HCT116 (cell line): ENCODE measurements at regions not wholly inside any gene's neighbourhood (a gene's known extent, or its start where the extent isn't known, plus 50 kb on each side); places are given as distances from the start of the nearest gene placed in this dataset.

Experiments
- ATAC-seq: fragments of 200-7000 bp; cut with Tn5 transposase; 2 replicates; pipeline ENCODE4 v1.9.1; 2020; ENCODE audit warnings: mild to moderate bottlenecking, moderate library complexity
- BruUV-seq: library from RNA; stranded (reverse); fragments of 400-500 nt; replicated peaks from 2 replicates; lab custom pipeline; 2021; lab: Mats Ljungman, UMichigan
- CTCF ChIA-PET: fragments of 300-600 bp; sonication (Branson Sonifier 250); formaldehyde crosslinking; loops from one replicate; lab custom pipeline; 2021; ENCODE audit warnings: antibody characterized with exemption; lab: Charles Lee
- POLR2A ChIA-PET: fragments of 300-600, 350-600 bp; sonication (Branson Sonifier 250); formaldehyde crosslinking; loops from one replicate; lab custom pipeline; 2021; ENCODE audit warnings: antibody characterized with exemption; lab: Charles Lee
- RAD21 ChIA-PET, 2 experiments: fragments of 300-600 bp; sonication (Branson Sonifier 250); formaldehyde crosslinking; loops; one replicate each; lab custom pipeline; 2023; ENCODE audit warnings: low total read pairs in 2 of 2; ENCODE audit not compliant: uncharacterized antibody in 2 of 2, unreplicated experiment in 2 of 2, low non-redundant PET in 1 of 2; lab: Charles Lee
- DNase-seq: peaks from one replicate; pipeline ENCODE4 v3.0.0-alpha.2; 2010; ENCODE audit warnings: low read depth, low spot score
- H2AFZ ChIP-seq: fragments of 200-600 bp; shearing (Covaris generic), sonication (generic); 2 replicates; pipeline ENCODE4 v1.6.1; 2017; ENCODE audit warnings: low read depth, mixed run types, mixed read lengths, antibody characterized with exemption, low read length; ENCODE audit not compliant: poor library complexity, severe bottlenecking
- H3K27ac ChIP-seq: 2 replicates; pipeline ENCODE4 v1.5.1; 2012; ENCODE audit warnings: low read depth, low read length
- H3K27me3 ChIP-seq: fragments of 200-600 bp; sonication (generic); 2 replicates; pipeline ENCODE4 v1.6.1; 2016; ENCODE audit warnings: mixed run types, low read length, mixed read lengths; ENCODE audit not compliant: insufficient read depth
- H3K36me3 ChIP-seq, 2 experiments: fragments of 200-500 bp in 1 of 2; fragments of 200-600 bp in 1 of 2; sonication (Bioruptor generic) in 1 of 2; sonication (generic) in 1 of 2; 2 replicates each; pipeline versions ENCODE4 v1.5.1 to v1.6.1; 2014 to 2016; ENCODE audit warnings: low read length in 2 of 2, inconsistent platforms in 1 of 2, mixed read lengths in 1 of 2, mixed run types in 1 of 2; ENCODE audit not compliant: insufficient read depth in 2 of 2, control insufficient read depth in 1 of 2
- H3K4me1 ChIP-seq, 2 experiments: fragments of 200-600 bp in 1 of 2; sonication (generic) in 1 of 2; 2 replicates each; pipeline versions ENCODE4 v1.5.1 to v1.6.1; 2012 to 2017; ENCODE audit warnings: low read length in 2 of 2, inconsistent platforms in 1 of 2, mild to moderate bottlenecking in 1 of 2, mixed read lengths in 1 of 2, mixed run types in 1 of 2, moderate library complexity in 1 of 2; ENCODE audit not compliant: insufficient read depth in 2 of 2, control insufficient read depth in 1 of 2
- H3K4me2 ChIP-seq: fragments of 200-600 bp; sonication (generic); 2 replicates; pipeline ENCODE4 v1.6.1; 2017; ENCODE audit warnings: mixed run types, low read length, mixed read lengths
- H3K4me3 ChIP-seq, 2 experiments: fragments of 200-600 bp in 1 of 2; sonication (generic) in 1 of 2; replicated peaks in 1 of 2; 2 replicates each; pipeline ENCODE4 v1.5.1; 2011 to 2016; ENCODE audit warnings: low read length in 2 of 2, control low read depth in 1 of 2, low read depth in 1 of 2, mild to moderate bottlenecking in 1 of 2, mixed read lengths in 1 of 2, mixed run types in 1 of 2
- H3K79me2 ChIP-seq: fragments of 200-600 bp; sonication (generic); 2 replicates; pipeline ENCODE4 v1.6.1; 2017; ENCODE audit warnings: mild to moderate bottlenecking, mixed run types, low read length, moderate library complexity, mixed read lengths; ENCODE audit not compliant: insufficient read depth
- H3K9ac ChIP-seq: fragments of 200-600 bp; sonication (generic); 2 replicates; pipeline ENCODE4 v1.6.1; 2016; ENCODE audit warnings: low read length, mixed read lengths
- H3K9me2 ChIP-seq: fragments of 200-600 bp; sonication (generic), shearing (Covaris generic); 2 replicates; pipeline ENCODE4 v1.6.1; 2017; ENCODE audit warnings: mixed run types, mild to moderate bottlenecking, moderate library complexity; ENCODE audit not compliant: insufficient read depth
- H3K9me3 ChIP-seq, 2 experiments: fragments of 200-500 bp in 1 of 2; fragments of 200-600 bp in 1 of 2; sonication (Bioruptor generic) in 1 of 2; sonication (generic) in 1 of 2; 2 replicates each; pipeline ENCODE4 v1.6.1; 2014 to 2017; ENCODE audit warnings: low read length in 2 of 2, mixed read lengths in 2 of 2, inconsistent platforms in 1 of 2, low read depth in 1 of 2, mild to moderate bottlenecking in 1 of 2, mixed run types in 1 of 2, moderate library complexity in 1 of 2; ENCODE audit not compliant: control insufficient read depth in 1 of 2, insufficient read depth in 1 of 2
- H4K20me1 ChIP-seq: fragments of 200-600 bp; sonication (generic), shearing (Covaris generic); 2 replicates; pipeline ENCODE4 v1.6.1; 2017; ENCODE audit warnings: mixed run types, mild to moderate bottlenecking, moderate library complexity; ENCODE audit not compliant: insufficient read depth
- CBX3 ChIP-seq: IDR thresholded peaks from 2 replicates; pipeline ENCODE4 v1.6.1; 2012; ENCODE audit warnings: low read depth
- CTCF ChIP-seq, 3 experiments: fragments of 200-600 bp in 1 of 3; sonication (generic) in 1 of 3; IDR thresholded peaks in 2 of 3; conservative IDR thresholded peaks in 1 of 3; 2 replicates each; pipeline ENCODE4 v1.5.1; 2012 to 2017; ENCODE audit warnings: low read depth in 2 of 3, low read length in 2 of 3, antibody characterized with exemption in 1 of 3, borderline replicate concordance in 1 of 3, control low read depth in 1 of 3, mild to moderate bottlenecking in 1 of 3, mixed read lengths in 1 of 3, mixed run types in 1 of 3, moderate library complexity in 1 of 3; ENCODE audit not compliant: insufficient read depth in 1 of 3
- RAD21 ChIP-seq: IDR thresholded peaks from 2 replicates; pipeline ENCODE4 v1.6.1; 2012; ENCODE audit warnings: low read depth, mild to moderate bottlenecking
- ZFX ChIP-seq: fragments of 450-650 bp; IDR thresholded peaks from 2 replicates; pipeline ENCODE4 v1.6.1; 2017
- ZNF274 ChIP-seq: fragments of 200-500 bp; sonication (Bioruptor generic); IDR thresholded peaks from 2 replicates; pipeline ENCODE4 v1.6.1; 2014; ENCODE audit warnings: mild to moderate bottlenecking, low read depth, low read length, inconsistent platforms
- intact Hi-C: fragments of 100-400 bp; cut with micrococcal nuclease; formaldehyde crosslinking; loops from 2 replicates; pipeline ENCODE4 v1.10.0; 2022
- TF ChIP-seq, protein P1 (sequence below): IDR thresholded peaks from 2 replicates; pipeline ENCODE4 v1.6.1; 2012; ENCODE audit warnings: low read depth

DNA sequence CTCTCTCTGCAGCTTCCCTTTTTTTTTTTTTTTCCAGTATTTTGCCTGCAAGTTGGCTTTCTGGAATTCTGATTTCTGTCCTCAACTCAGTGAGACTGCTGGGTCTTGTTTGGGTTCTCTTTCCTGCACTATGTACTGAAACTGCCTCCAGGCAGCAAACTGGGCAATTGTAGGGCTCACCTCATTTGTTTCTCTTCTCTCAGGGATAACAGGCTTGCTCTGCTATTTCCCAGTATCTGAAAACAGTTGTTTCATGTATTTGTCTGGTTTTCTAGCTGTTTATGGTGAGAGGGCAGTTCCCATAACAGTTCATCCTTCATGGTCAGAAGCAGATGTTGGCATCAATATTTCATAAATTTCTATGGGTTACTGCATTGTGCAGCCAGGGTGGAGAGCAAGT is 206.0 kb downstream of the CYRIA start:
- Histone ChIP-seq H3K9ac (no peak overlapping the region), H4K20me1 (no peaks in the 10 kb centered on the region), H3K36me3 (no peaks in the 10 kb centered on the region), H3K4me1 (no peaks in the 10 kb centered on the region), H3K9me2 (no peaks in the 10 kb centered on the region), H3K27ac (no peak overlapping the region), H2AFZ (no peak overlapping the region), H3K9me3 (no peaks in the 10 kb centered on the region), H3K27me3 (0 out of 2 replicates have a peak, but pooled peaks cover 2% of the 10 kb centered on the region), H3K4me3 (no peak overlapping the region), H3K79me2 (no peaks in the 10 kb centered on the region), H3K4me2 (no peak overlapping the region)
- ATAC-seq (no peak), DNase-seq (no peak)
- CTCF ChIA-PET = no interaction called here
- intact Hi-C loops = no loop called here
- no TSS peak for BruUV-seq
- RAD21 ChIA-PET = no interaction called here
- TF ChIP-seq CBX3 (no peak), ZFX (no peak), ZNF274 (no peak), RAD21 (no peak)
- TF ChIP-seq, protein P1, sequence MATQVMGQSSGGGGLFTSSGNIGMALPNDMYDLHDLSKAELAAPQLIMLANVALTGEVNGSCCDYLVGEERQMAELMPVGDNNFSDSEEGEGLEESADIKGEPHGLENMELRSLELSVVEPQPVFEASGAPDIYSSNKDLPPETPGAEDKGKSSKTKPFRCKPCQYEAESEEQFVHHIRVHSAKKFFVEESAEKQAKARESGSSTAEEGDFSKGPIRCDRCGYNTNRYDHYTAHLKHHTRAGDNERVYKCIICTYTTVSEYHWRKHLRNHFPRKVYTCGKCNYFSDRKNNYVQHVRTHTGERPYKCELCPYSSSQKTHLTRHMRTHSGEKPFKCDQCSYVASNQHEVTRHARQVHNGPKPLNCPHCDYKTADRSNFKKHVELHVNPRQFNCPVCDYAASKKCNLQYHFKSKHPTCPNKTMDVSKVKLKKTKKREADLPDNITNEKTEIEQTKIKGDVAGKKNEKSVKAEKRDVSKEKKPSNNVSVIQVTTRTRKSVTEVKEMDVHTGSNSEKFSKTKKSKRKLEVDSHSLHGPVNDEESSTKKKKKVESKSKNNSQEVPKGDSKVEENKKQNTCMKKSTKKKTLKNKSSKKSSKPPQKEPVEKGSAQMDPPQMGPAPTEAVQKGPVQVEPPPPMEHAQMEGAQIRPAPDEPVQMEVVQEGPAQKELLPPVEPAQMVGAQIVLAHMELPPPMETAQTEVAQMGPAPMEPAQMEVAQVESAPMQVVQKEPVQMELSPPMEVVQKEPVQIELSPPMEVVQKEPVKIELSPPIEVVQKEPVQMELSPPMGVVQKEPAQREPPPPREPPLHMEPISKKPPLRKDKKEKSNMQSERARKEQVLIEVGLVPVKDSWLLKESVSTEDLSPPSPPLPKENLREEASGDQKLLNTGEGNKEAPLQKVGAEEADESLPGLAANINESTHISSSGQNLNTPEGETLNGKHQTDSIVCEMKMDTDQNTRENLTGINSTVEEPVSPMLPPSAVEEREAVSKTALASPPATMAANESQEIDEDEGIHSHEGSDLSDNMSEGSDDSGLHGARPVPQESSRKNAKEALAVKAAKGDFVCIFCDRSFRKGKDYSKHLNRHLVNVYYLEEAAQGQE = no peak
- POLR2A ChIA-PET = no interaction called here

DNA sequence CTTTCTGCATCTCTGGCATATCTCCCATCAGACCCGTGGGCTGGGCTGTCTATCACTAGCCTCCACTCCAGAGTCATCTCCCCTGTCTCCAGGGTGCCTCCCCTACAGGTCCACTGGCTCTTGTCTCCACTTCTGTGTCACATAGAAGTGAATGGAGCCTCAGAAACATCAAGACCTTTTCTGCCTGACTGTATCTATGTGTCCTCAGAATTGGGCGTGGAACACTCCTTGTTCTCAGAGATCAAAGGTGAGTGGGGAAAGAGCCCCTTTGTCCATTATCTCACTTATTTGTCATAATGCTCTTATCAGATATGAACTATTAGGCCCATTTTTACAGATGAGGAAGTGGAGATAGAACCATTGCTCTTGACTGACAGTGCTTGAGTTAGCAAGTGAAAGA is 211.0 kb downstream of the CYRIA start:
- Histone ChIP-seq H3K4me2 (no peak overlapping the region), H3K27ac (no peak overlapping the region), H3K9ac (no peak overlapping the region), H4K20me1 (no peaks in the 10 kb centered on the region), H3K4me1 (no peaks in the 10 kb centered on the region), H3K9me2 (no peaks in the 10 kb centered on the region), H3K9me3 (no peaks in the 10 kb centered on the region), H3K4me3 (no peak overlapping the region), H3K79me2 (no peaks in the 10 kb centered on the region), H2AFZ (no peak overlapping the region), H3K27me3 (peaks cover 10% of the 10 kb centered on the region; the same call in 1 of the 2 replicates), H3K36me3 (no peaks in the 10 kb centered on the region)
- TF ChIP-seq CTCF (IDR thresholded peaks at IDR 0.05 in 2 of 3, conservative IDR thresholded peaks at IDR 0.05 in 1 of 3; ENCODE audit: borderline replicate concordance in 1 of 3, insufficient read depth in 1 of 3, low read depth in 2 of 3, low read length in 2 of 3) = no peak
- RAD21 ChIA-PET = no interaction called here
- no TSS peak for BruUV-seq
- POLR2A ChIA-PET = no interaction called here
- CTCF ChIA-PET = no interaction called here
- intact Hi-C loops = no loop called here
- DNase-seq = no peak
- ATAC-seq = no peak
